GM12878 (cell line): ENCODE measurements at regions not wholly inside any gene's neighbourhood (a gene's known extent, or its start where the extent isn't known, plus 50 kb on each side); places are given as distances from the start of the nearest gene placed in this dataset.

ENCODE experiments used
- BACH1 ChIP-seq: fragments of 450-650 bp; IDR thresholded peaks from 2 replicates; pipeline ENCODE4 v1.6.1; 2017; ENCODE audit warnings: mild to moderate bottlenecking, borderline replicate concordance
- CBFB ChIP-seq: IDR thresholded peaks from 2 replicates; pipeline ENCODE4 v1.6.1; 2016; ENCODE audit warnings: antibody characterized with exemption, low read depth
- ETV6 ChIP-seq, 2 experiments: fragments of 450-650 bp in 1 of 2; IDR thresholded peaks in 1 of 2; conservative IDR thresholded peaks in 1 of 2; 2 replicates each; pipeline ENCODE4 v1.6.1; 2014; ENCODE audit warnings: antibody characterized with exemption in 1 of 2, borderline replicate concordance in 1 of 2, low read depth in 1 of 2, mild to moderate bottlenecking in 1 of 2, moderate library complexity in 1 of 2
- MEF2A ChIP-seq: IDR thresholded peaks from 2 replicates; pipeline ENCODE4 v1.6.1; 2011; ENCODE audit warnings: low read depth, mild to moderate bottlenecking, low read length, moderate library complexity; ENCODE audit not compliant: insufficient read depth
- MTA2 ChIP-seq: fragments of 450-650 bp; IDR thresholded peaks from 2 replicates; pipeline ENCODE4 v1.6.1; 2016; ENCODE audit warnings: low read depth, mild to moderate bottlenecking, moderate library complexity
- POLR2AphosphoS5 ChIP-seq: IDR thresholded peaks from 2 replicates; pipeline ENCODE4 v1.6.1; 2011; ENCODE audit warnings: mild to moderate bottlenecking, low read length, inconsistent platforms
- SMAD1 ChIP-seq: fragments of 450-650 bp; IDR thresholded peaks from 2 replicates; pipeline ENCODE4 v1.6.1; 2018; ENCODE audit warnings: mild to moderate bottlenecking, low read depth; ENCODE audit not compliant: partially characterized antibody
- TCF12 ChIP-seq: IDR thresholded peaks from 2 replicates; pipeline ENCODE4 v1.6.1; 2011; ENCODE audit warnings: low read depth, mild to moderate bottlenecking, low read length
- TF ChIP-seq, protein P1 (sequence below): fragments of 450-650 bp; formaldehyde crosslinking; IDR thresholded peaks from 2 replicates; pipeline ENCODE4 v1.5.0; 2022; ENCODE audit warnings: mild to moderate bottlenecking, missing genetic modification characterization
- TF ChIP-seq, protein P2 (sequence below): fragments of 150-350 bp; IDR thresholded peaks from 2 replicates; pipeline ENCODE4 v1.6.1; 2016; ENCODE audit warnings: low read depth, low read length
- TF ChIP-seq, protein P3 (sequence below): fragments of 150-350 bp; IDR thresholded peaks from 2 replicates; pipeline ENCODE4 v1.6.1; 2014; ENCODE audit warnings: mild to moderate bottlenecking, low read depth, low read length
- TF ChIP-seq, protein P4 (sequence below): fragments of 450-650 bp; IDR thresholded peaks from 2 replicates; pipeline ENCODE4 v1.6.1; 2017; ENCODE audit warnings: borderline replicate concordance
- TF ChIP-seq, protein P5 (sequence below): fragments of 450-650 bp; formaldehyde crosslinking; IDR thresholded peaks from 2 replicates; pipeline ENCODE4 v1.4.0; 2020; ENCODE audit warnings: mild to moderate bottlenecking, moderate library complexity

DNA sequence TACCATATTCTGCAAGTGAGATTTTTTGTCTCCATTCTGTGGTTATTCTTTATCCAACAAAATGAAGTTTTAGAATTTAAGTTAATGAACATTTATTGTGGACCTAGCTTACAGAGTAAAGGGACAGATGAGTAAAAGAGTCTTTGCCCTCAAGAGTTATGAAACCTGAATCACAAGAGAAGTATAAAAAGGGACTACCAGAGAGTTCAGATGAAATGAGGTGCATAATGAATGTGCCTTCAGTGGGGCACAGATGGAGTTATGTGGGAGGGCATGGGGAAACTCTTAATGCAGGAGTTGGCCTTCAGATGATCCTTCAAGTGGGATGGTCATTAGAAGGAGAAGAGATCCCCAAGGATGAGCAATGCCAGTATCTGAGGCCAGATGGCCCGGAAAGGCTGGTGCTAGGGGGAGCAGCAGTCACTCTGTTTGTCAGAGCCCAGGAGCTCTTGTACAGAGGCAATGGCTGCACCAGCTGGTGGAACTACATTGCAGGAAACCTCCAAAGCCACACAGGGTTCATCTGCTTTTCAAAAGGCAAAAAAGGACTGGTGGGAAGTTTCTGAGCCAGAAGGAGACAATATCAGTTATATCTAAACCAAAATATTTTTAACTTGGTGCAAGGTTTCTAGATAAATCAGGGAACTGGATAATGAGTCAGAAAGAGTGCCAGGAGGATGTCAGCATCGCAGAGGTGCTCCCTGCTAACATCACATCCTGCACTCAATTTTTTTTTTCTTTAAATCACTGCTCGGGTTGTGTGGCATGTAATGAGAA is 162.0 kb downstream of the KLF6 start (continued):
- TF ChIP-seq, protein P1, sequence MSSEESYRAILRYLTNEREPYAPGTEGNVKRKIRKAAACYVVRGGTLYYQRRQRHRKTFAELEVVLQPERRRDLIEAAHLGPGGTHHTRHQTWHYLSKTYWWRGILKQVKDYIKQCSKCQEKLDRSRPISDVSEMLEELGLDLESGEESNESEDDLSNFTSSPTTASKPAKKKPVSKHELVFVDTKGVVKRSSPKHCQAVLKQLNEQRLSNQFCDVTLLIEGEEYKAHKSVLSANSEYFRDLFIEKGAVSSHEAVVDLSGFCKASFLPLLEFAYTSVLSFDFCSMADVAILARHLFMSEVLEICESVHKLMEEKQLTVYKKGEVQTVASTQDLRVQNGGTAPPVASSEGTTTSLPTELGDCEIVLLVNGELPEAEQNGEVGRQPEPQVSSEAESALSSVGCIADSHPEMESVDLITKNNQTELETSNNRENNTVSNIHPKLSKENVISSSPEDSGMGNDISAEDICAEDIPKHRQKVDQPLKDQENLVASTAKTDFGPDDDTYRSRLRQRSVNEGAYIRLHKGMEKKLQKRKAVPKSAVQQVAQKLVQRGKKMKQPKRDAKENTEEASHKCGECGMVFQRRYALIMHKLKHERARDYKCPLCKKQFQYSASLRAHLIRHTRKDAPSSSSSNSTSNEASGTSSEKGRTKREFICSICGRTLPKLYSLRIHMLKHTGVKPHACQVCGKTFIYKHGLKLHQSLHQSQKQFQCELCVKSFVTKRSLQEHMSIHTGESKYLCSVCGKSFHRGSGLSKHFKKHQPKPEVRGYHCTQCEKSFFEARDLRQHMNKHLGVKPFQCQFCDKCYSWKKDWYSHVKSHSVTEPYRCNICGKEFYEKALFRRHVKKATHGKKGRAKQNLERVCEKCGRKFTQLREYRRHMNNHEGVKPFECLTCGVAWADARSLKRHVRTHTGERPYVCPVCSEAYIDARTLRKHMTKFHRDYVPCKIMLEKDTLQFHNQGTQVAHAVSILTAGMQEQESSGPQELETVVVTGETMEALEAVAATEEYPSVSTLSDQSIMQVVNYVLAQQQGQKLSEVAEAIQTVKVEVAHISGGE (CRISPR knock-in tag): no peak
- TF ChIP-seq SMAD1: no peak
- no peak for TF ChIP-seq POLR2AphosphoS5
- TF ChIP-seq, protein P2, sequence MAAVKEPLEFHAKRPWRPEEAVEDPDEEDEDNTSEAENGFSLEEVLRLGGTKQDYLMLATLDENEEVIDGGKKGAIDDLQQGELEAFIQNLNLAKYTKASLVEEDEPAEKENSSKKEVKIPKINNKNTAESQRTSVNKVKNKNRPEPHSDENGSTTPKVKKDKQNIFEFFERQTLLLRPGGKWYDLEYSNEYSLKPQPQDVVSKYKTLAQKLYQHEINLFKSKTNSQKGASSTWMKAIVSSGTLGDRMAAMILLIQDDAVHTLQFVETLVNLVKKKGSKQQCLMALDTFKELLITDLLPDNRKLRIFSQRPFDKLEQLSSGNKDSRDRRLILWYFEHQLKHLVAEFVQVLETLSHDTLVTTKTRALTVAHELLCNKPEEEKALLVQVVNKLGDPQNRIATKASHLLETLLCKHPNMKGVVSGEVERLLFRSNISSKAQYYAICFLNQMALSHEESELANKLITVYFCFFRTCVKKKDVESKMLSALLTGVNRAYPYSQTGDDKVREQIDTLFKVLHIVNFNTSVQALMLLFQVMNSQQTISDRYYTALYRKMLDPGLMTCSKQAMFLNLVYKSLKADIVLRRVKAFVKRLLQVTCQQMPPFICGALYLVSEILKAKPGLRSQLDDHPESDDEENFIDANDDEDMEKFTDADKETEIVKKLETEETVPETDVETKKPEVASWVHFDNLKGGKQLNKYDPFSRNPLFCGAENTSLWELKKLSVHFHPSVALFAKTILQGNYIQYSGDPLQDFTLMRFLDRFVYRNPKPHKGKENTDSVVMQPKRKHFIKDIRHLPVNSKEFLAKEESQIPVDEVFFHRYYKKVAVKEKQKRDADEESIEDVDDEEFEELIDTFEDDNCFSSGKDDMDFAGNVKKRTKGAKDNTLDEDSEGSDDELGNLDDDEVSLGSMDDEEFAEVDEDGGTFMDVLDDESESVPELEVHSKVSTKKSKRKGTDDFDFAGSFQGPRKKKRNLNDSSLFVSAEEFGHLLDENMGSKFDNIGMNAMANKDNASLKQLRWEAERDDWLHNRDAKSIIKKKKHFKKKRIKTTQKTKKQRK: no peak
- no peak for TF ChIP-seq MTA2
- 0 out of 2 replicates have a peak, but pooled peaks have one; percentile 33 for TF ChIP-seq MEF2A
- no peak for TF ChIP-seq ETV6 (conservative IDR thresholded peaks at IDR 0.05 in 1 of 2, IDR thresholded peaks at IDR 0.05 in 1 of 2; ENCODE audit: borderline replicate concordance in 1 of 2, low read depth in 1 of 2)
- no peak for TF ChIP-seq BACH1
- no peak for TF ChIP-seq CBFB
- TF ChIP-seq, protein P3, sequence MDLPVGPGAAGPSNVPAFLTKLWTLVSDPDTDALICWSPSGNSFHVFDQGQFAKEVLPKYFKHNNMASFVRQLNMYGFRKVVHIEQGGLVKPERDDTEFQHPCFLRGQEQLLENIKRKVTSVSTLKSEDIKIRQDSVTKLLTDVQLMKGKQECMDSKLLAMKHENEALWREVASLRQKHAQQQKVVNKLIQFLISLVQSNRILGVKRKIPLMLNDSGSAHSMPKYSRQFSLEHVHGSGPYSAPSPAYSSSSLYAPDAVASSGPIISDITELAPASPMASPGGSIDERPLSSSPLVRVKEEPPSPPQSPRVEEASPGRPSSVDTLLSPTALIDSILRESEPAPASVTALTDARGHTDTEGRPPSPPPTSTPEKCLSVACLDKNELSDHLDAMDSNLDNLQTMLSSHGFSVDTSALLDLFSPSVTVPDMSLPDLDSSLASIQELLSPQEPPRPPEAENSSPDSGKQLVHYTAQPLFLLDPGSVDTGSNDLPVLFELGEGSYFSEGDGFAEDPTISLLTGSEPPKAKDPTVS: no peak
- peak; percentile 29; the same call in 1 of the 2 replicates for TF ChIP-seq TCF12
- TF ChIP-seq, protein P4, sequence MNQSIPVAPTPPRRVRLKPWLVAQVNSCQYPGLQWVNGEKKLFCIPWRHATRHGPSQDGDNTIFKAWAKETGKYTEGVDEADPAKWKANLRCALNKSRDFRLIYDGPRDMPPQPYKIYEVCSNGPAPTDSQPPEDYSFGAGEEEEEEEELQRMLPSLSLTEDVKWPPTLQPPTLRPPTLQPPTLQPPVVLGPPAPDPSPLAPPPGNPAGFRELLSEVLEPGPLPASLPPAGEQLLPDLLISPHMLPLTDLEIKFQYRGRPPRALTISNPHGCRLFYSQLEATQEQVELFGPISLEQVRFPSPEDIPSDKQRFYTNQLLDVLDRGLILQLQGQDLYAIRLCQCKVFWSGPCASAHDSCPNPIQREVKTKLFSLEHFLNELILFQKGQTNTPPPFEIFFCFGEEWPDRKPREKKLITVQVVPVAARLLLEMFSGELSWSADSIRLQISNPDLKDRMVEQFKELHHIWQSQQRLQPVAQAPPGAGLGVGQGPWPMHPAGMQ: no peak
- TF ChIP-seq, protein P5, sequence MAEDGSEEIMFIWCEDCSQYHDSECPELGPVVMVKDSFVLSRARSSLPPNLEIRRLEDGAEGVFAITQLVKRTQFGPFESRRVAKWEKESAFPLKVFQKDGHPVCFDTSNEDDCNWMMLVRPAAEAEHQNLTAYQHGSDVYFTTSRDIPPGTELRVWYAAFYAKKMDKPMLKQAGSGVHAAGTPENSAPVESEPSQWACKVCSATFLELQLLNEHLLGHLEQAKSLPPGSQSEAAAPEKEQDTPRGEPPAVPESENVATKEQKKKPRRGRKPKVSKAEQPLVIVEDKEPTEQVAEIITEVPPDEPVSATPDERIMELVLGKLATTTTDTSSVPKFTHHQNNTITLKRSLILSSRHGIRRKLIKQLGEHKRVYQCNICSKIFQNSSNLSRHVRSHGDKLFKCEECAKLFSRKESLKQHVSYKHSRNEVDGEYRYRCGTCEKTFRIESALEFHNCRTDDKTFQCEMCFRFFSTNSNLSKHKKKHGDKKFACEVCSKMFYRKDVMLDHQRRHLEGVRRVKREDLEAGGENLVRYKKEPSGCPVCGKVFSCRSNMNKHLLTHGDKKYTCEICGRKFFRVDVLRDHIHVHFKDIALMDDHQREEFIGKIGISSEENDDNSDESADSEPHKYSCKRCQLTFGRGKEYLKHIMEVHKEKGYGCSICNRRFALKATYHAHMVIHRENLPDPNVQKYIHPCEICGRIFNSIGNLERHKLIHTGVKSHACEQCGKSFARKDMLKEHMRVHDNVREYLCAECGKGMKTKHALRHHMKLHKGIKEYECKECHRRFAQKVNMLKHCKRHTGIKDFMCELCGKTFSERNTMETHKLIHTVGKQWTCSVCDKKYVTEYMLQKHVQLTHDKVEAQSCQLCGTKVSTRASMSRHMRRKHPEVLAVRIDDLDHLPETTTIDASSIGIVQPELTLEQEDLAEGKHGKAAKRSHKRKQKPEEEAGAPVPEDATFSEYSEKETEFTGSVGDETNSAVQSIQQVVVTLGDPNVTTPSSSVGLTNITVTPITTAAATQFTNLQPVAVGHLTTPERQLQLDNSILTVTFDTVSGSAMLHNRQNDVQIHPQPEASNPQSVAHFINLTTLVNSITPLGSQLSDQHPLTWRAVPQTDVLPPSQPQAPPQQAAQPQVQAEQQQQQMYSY: no peak
